WTC11 (cell line): ENCODE measurements at regions not wholly inside any gene's neighbourhood (a gene's known extent, or its start where the extent isn't known, plus 50 kb on each side); places are given as distances from the start of the nearest gene placed in this dataset.

ENCODE experiments used
- CREM ChIP-seq: sonication (generic); formaldehyde crosslinking; IDR thresholded peaks from 2 replicates; pipeline ENCODE4 v1.8.1; 2022; ENCODE audit warnings: mild to moderate bottlenecking, missing genetic modification reagents, moderate library complexity
- EMX1 ChIP-seq: fragments of 250-450 bp; sonication (Bioruptor Pico); IDR thresholded peaks from 2 replicates; pipeline ENCODE4 v1.8.0; 2021; ENCODE audit warnings: mild to moderate bottlenecking
- ESRRA ChIP-seq: sonication (generic); formaldehyde crosslinking; IDR thresholded peaks from 2 replicates; pipeline ENCODE4 v1.8.1; 2022; ENCODE audit warnings: mild to moderate bottlenecking, missing genetic modification reagents, borderline replicate concordance
- FOXP1 ChIP-seq: sonication (generic); formaldehyde crosslinking; IDR thresholded peaks from 2 replicates; pipeline ENCODE4 v1.8.0; 2022; ENCODE audit warnings: missing genetic modification reagents, mild to moderate bottlenecking, moderate library complexity, borderline replicate concordance
- NFE2L1 ChIP-seq: sonication (generic); formaldehyde crosslinking; IDR thresholded peaks from 2 replicates; pipeline ENCODE4 v1.8.1; 2023; ENCODE audit warnings: missing genetic modification reagents
- NFYB ChIP-seq: sonication (generic); formaldehyde crosslinking; conservative IDR thresholded peaks from 2 replicates; pipeline ENCODE4 v1.8.0; 2022; ENCODE audit warnings: low read depth, missing genetic modification reagents
- NR2C2 ChIP-seq: sonication (generic); formaldehyde crosslinking; IDR thresholded peaks from 2 replicates; pipeline ENCODE4 v1.8.0; 2022; ENCODE audit warnings: mild to moderate bottlenecking, missing genetic modification reagents
- ZNF138 ChIP-seq: sonication (generic); formaldehyde crosslinking; conservative IDR thresholded peaks from 2 replicates; pipeline ENCODE4 v1.8.1; 2022; ENCODE audit warnings: mild to moderate bottlenecking, moderate library complexity, missing genetic modification reagents
- ZNF232 ChIP-seq: sonication (generic); formaldehyde crosslinking; IDR thresholded peaks from 2 replicates; pipeline ENCODE4 v1.8.0; 2022; ENCODE audit warnings: mild to moderate bottlenecking, missing genetic modification reagents
- ZNF671 ChIP-seq: fragments of 250-450 bp; sonication (Bioruptor Pico); IDR thresholded peaks from 2 replicates; pipeline ENCODE4 v1.8.0; 2021; ENCODE audit warnings: mild to moderate bottlenecking
- TF ChIP-seq, protein P1 (sequence below): sonication (generic); formaldehyde crosslinking; IDR thresholded peaks from 2 replicates; pipeline ENCODE4 v1.8.1; 2023; ENCODE audit warnings: mild to moderate bottlenecking, missing genetic modification reagents
- TF ChIP-seq, protein P2 (sequence below): fragments of 200-600 bp; IDR thresholded peaks from 2 replicates; pipeline ENCODE4 v1.8.0; 2022; ENCODE audit warnings: antibody characterized with exemption
- TF ChIP-seq, protein P3 (sequence below): sonication (generic); formaldehyde crosslinking; IDR thresholded peaks from 2 replicates; pipeline ENCODE4 v1.8.0; 2023; ENCODE audit warnings: mild to moderate bottlenecking, missing genetic modification reagents
- TF ChIP-seq, protein P4 (sequence below): sonication (generic); formaldehyde crosslinking; IDR thresholded peaks from 2 replicates; pipeline ENCODE4 v1.8.1; 2022; ENCODE audit warnings: low read depth, mild to moderate bottlenecking, moderate library complexity, missing genetic modification reagents, borderline replicate concordance

DNA sequence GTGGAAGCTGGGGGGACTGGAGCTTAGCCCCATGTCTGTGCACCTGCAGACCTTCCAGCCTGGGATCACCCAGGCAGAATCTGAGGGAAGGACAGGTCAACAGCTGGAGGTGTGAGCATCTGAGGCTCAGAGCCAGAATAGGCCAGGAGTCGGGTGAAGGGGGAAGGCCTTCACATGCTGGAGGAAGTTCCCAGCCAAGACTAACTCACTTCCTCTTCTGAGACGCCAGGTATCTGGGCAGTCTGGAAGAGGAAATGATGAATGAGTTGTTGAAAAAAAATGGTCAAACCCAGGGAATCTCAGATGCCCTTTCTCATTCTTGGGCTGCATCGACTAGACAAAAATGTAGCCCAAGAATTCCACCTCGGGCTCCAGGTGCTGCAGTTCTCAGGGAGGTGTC is 73.6 kb upstream of the TIAM2 start:
- TF ChIP-seq NR2C2 (CRISPR knock-in tag) (no peak), CREM (CRISPR knock-in tag) (no peak), FOXP1 (no peak), ZNF138 (CRISPR knock-in tag) (no peak), NFE2L1 (CRISPR knock-in tag) (no peak), ZNF232 (CRISPR knock-in tag) (no peak), ESRRA (no peak), NFYB (CRISPR knock-in tag) (no peak), EMX1 (CRISPR knock-in tag) (no peak), ZNF671 (CRISPR knock-in tag) (no peak)
- TF ChIP-seq, protein P1, sequence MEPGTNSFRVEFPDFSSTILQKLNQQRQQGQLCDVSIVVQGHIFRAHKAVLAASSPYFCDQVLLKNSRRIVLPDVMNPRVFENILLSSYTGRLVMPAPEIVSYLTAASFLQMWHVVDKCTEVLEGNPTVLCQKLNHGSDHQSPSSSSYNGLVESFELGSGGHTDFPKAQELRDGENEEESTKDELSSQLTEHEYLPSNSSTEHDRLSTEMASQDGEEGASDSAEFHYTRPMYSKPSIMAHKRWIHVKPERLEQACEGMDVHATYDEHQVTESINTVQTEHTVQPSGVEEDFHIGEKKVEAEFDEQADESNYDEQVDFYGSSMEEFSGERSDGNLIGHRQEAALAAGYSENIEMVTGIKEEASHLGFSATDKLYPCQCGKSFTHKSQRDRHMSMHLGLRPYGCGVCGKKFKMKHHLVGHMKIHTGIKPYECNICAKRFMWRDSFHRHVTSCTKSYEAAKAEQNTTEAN = no peak
- TF ChIP-seq, protein P2, sequence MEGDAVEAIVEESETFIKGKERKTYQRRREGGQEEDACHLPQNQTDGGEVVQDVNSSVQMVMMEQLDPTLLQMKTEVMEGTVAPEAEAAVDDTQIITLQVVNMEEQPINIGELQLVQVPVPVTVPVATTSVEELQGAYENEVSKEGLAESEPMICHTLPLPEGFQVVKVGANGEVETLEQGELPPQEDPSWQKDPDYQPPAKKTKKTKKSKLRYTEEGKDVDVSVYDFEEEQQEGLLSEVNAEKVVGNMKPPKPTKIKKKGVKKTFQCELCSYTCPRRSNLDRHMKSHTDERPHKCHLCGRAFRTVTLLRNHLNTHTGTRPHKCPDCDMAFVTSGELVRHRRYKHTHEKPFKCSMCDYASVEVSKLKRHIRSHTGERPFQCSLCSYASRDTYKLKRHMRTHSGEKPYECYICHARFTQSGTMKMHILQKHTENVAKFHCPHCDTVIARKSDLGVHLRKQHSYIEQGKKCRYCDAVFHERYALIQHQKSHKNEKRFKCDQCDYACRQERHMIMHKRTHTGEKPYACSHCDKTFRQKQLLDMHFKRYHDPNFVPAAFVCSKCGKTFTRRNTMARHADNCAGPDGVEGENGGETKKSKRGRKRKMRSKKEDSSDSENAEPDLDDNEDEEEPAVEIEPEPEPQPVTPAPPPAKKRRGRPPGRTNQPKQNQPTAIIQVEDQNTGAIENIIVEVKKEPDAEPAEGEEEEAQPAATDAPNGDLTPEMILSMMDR = no peak
- TF ChIP-seq, protein P3, sequence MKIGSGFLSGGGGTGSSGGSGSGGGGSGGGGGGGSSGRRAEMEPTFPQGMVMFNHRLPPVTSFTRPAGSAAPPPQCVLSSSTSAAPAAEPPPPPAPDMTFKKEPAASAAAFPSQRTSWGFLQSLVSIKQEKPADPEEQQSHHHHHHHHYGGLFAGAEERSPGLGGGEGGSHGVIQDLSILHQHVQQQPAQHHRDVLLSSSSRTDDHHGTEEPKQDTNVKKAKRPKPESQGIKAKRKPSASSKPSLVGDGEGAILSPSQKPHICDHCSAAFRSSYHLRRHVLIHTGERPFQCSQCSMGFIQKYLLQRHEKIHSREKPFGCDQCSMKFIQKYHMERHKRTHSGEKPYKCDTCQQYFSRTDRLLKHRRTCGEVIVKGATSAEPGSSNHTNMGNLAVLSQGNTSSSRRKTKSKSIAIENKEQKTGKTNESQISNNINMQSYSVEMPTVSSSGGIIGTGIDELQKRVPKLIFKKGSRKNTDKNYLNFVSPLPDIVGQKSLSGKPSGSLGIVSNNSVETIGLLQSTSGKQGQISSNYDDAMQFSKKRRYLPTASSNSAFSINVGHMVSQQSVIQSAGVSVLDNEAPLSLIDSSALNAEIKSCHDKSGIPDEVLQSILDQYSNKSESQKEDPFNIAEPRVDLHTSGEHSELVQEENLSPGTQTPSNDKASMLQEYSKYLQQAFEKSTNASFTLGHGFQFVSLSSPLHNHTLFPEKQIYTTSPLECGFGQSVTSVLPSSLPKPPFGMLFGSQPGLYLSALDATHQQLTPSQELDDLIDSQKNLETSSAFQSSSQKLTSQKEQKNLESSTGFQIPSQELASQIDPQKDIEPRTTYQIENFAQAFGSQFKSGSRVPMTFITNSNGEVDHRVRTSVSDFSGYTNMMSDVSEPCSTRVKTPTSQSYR (CRISPR knock-in tag) = no peak
- TF ChIP-seq, protein P4, sequence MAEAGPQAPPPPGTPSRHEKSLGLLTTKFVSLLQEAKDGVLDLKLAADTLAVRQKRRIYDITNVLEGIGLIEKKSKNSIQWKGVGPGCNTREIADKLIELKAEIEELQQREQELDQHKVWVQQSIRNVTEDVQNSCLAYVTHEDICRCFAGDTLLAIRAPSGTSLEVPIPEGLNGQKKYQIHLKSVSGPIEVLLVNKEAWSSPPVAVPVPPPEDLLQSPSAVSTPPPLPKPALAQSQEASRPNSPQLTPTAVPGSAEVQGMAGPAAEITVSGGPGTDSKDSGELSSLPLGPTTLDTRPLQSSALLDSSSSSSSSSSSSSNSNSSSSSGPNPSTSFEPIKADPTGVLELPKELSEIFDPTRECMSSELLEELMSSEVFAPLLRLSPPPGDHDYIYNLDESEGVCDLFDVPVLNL (CRISPR knock-in tag) = no peak
